IMR-90 (cell line): ENCODE measurements at regions not wholly inside any gene's neighbourhood (a gene's known extent, or its start where the extent isn't known, plus 50 kb on each side); places are given as distances from the start of the nearest gene placed in this dataset.

Experiments used
- ATAC-seq: fragments of 200-7000 bp; cut with Tn5 transposase; 2 replicates; pipeline ENCODE4 v1.9.1; 2020; ENCODE audit warnings: low read depth, mild to moderate bottlenecking, moderate library complexity
- BruUV-seq: library from RNA; stranded (reverse); fragments of 400-500 nt; replicated peaks from 2 replicates; lab custom pipeline; 2021; lab: Mats Ljungman, UMichigan
- CTCF ChIA-PET: fragments of 300-600 bp; formaldehyde crosslinking; extraction: SDS; loops from one replicate; lab custom pipeline; 2021; ENCODE audit warnings: antibody characterized with exemption; lab: Yijun Ruan, JAX
- POLR2A ChIA-PET: fragments of 300-600 bp; sonication (Branson Sonifier 250); formaldehyde crosslinking; loops from one replicate; lab custom pipeline; 2022; ENCODE audit warnings: antibody characterized with exemption; ENCODE audit not compliant: unreplicated experiment; lab: Charles Lee
- DNase-seq: peaks from one replicate; pipeline ENCODE4 v3.0.0; 2013
- H2AFZ ChIP-seq: replicated peaks from 2 replicates; pipeline ENCODE3; 2013; ENCODE audit warnings: low read length, mild to moderate bottlenecking; ENCODE audit not compliant: poor library complexity
- H2AK5ac ChIP-seq: 2 replicates; pipeline ENCODE4 v1.6.1; 2013; ENCODE audit warnings: low read depth, low read length, inconsistent platforms
- H2AK9ac ChIP-seq: replicated peaks from 2 replicates; pipeline ENCODE3; 2013; ENCODE audit warnings: mild to moderate bottlenecking, low read depth, low read length, moderate library complexity; ENCODE audit not compliant: poor library complexity
- H2BK120ac ChIP-seq: 2 replicates; pipeline ENCODE4 v1.6.1; 2013; ENCODE audit warnings: low read depth, low read length, inconsistent platforms
- H2BK15ac ChIP-seq: 3 replicates; pipeline ENCODE4 v1.6.1; 2013; ENCODE audit warnings: low read depth, low read length, inconsistent platforms
- H2BK20ac ChIP-seq: 2 replicates; pipeline ENCODE4 v1.6.1; 2013; ENCODE audit warnings: low read depth, mild to moderate bottlenecking, inconsistent platforms, low read length, moderate library complexity
- H2BK5ac ChIP-seq: 2 replicates; pipeline ENCODE4 v1.6.1; 2013; ENCODE audit warnings: mild to moderate bottlenecking, low read depth, low read length, inconsistent platforms; ENCODE audit not compliant: poor library complexity, severe bottlenecking
- H3K14ac ChIP-seq: replicated peaks from 2 replicates; pipeline ENCODE4 v1.6.1; 2013; ENCODE audit warnings: low read depth, low read length, inconsistent platforms
- H3K18ac ChIP-seq: 2 replicates; pipeline ENCODE4 v1.6.1; 2013; ENCODE audit warnings: low read depth, low read length, control low read depth
- H3K23ac ChIP-seq: 2 replicates; pipeline ENCODE4 v1.6.1; 2013; ENCODE audit warnings: low read depth, low read length, inconsistent platforms
- H3K27ac ChIP-seq: 2 replicates; pipeline ENCODE4 v1.5.1; 2013; ENCODE audit warnings: mild to moderate bottlenecking, control low read depth, low read length; ENCODE audit not compliant: insufficient read depth
- H3K27me3 ChIP-seq: 2 replicates; pipeline ENCODE4 v1.6.1; 2013; ENCODE audit warnings: low read length; ENCODE audit not compliant: control insufficient read depth, insufficient read depth
- H3K36me3 ChIP-seq: 2 replicates; pipeline ENCODE4 v1.6.1; 2013; ENCODE audit warnings: low read length, mixed read lengths; ENCODE audit not compliant: control insufficient read depth, insufficient read depth
- H3K4ac ChIP-seq: 2 replicates; pipeline ENCODE4 v1.6.1; 2013; ENCODE audit warnings: low read depth, low read length, inconsistent platforms
- H3K4me1 ChIP-seq: 2 replicates; pipeline ENCODE4 v1.6.1; 2013; ENCODE audit warnings: low read length, mixed read lengths; ENCODE audit not compliant: control insufficient read depth, insufficient read depth
- H3K4me2 ChIP-seq: 2 replicates; pipeline ENCODE4 v1.6.1; 2013; ENCODE audit warnings: low read depth, mild to moderate bottlenecking, control low read depth, low read length, moderate library complexity
- H3K4me3 ChIP-seq: 2 replicates; pipeline ENCODE4 v1.5.1; 2013; ENCODE audit warnings: low read depth, mild to moderate bottlenecking, control low read depth, low read length, moderate library complexity; ENCODE audit not compliant: insufficient read depth
- H3K56ac ChIP-seq: 2 replicates; pipeline ENCODE4 v1.6.1; 2013; ENCODE audit warnings: low read length, inconsistent platforms; ENCODE audit not compliant: insufficient read depth; ENCODE audit errors: extremely low read depth
- H3K79me1 ChIP-seq, 2 experiments: 2 replicates each; pipeline ENCODE4 v1.6.1; 2013; ENCODE audit warnings: low read length in 2 of 2, inconsistent platforms in 1 of 2, low read depth in 1 of 2
- H3K9ac ChIP-seq: 2 replicates; pipeline ENCODE4 v1.6.1; 2013; ENCODE audit warnings: low read depth, low read length, control low read depth
- H3K9me1 ChIP-seq: 2 replicates; pipeline ENCODE4 v1.6.1; 2013; ENCODE audit warnings: low read length, inconsistent platforms; ENCODE audit not compliant: insufficient read depth
- H3K9me3 ChIP-seq: 2 replicates; pipeline ENCODE4 v1.6.1; 2013; ENCODE audit warnings: low read length; ENCODE audit not compliant: control insufficient read depth, insufficient read depth
- H4K20me1 ChIP-seq: 2 replicates; pipeline ENCODE4 v1.6.1; 2013; ENCODE audit warnings: low read length, inconsistent platforms; ENCODE audit not compliant: insufficient read depth
- H4K5ac ChIP-seq: 2 replicates; pipeline ENCODE4 v1.6.1; 2013; ENCODE audit warnings: mild to moderate bottlenecking, low read depth, low read length, control low read depth
- H4K8ac ChIP-seq, 2 experiments: 2 replicates each; pipeline ENCODE4 v1.6.1; 2013; ENCODE audit warnings: low read depth in 2 of 2, low read length in 2 of 2, control low read depth in 1 of 2, inconsistent platforms in 1 of 2
- H4K91ac ChIP-seq: 2 replicates; pipeline ENCODE4 v1.6.1; 2013; ENCODE audit warnings: low read depth, low read length, inconsistent platforms; ENCODE audit not compliant: insufficient read depth
- BHLHE40 ChIP-seq: fragments of 150-350 bp; IDR thresholded peaks from 2 replicates; pipeline ENCODE4 v1.6.1; 2016; ENCODE audit warnings: mild to moderate bottlenecking, low read depth, low read length
- CEBPB ChIP-seq: IDR thresholded peaks from 2 replicates; pipeline ENCODE4 v1.6.1; 2012; ENCODE audit warnings: low read depth, low read length, improper control_type of control experiment
- CHD1 ChIP-seq: IDR thresholded peaks from 2 replicates; pipeline ENCODE4 v1.6.1; 2012; ENCODE audit warnings: low read depth, low read length, improper control_type of control experiment
- CTCF ChIP-seq: conservative IDR thresholded peaks from 2 replicates; pipeline ENCODE4 v1.5.1; 2012; ENCODE audit warnings: mild to moderate bottlenecking, low read depth, low read length, improper control_type of control experiment
- ELK1 ChIP-seq: fragments of 150-350 bp; IDR thresholded peaks from 2 replicates; pipeline ENCODE4 v1.6.1; 2016; ENCODE audit warnings: low read depth, mild to moderate bottlenecking, low read length, moderate library complexity, borderline replicate concordance
- FOS ChIP-seq: fragments of 150-350 bp; IDR thresholded peaks from 2 replicates; pipeline ENCODE4 v1.6.1; 2016; ENCODE audit warnings: low read depth, low read length
- MAFK ChIP-seq: IDR thresholded peaks from 2 replicates; pipeline ENCODE4 v1.6.1; 2012; ENCODE audit warnings: low read depth, low read length, improper control_type of control experiment
- MAZ ChIP-seq: IDR thresholded peaks from 2 replicates; pipeline ENCODE4 v1.6.1; 2012; ENCODE audit warnings: low read depth, mild to moderate bottlenecking, low read length, improper control_type of control experiment, moderate library complexity, borderline replicate concordance
- MXI1 ChIP-seq: IDR thresholded peaks from 2 replicates; pipeline ENCODE4 v1.6.1; 2012; ENCODE audit warnings: low read depth, mild to moderate bottlenecking, low read length, moderate library complexity, borderline replicate concordance
- NFE2L2 ChIP-seq: fragments of 150-350 bp; IDR thresholded peaks from 2 replicates; pipeline ENCODE4 v1.6.1; 2016; ENCODE audit warnings: low read depth, mild to moderate bottlenecking, low read length
- POLR2A ChIP-seq: IDR thresholded peaks from 2 replicates; pipeline ENCODE4 v1.6.1; 2012; ENCODE audit warnings: mild to moderate bottlenecking, low read depth, low read length
- RAD21 ChIP-seq: IDR thresholded peaks from 2 replicates; pipeline ENCODE4 v1.6.1; 2012; ENCODE audit warnings: low read length, improper control_type of control experiment
- RCOR1 ChIP-seq: IDR thresholded peaks from 2 replicates; pipeline ENCODE4 v1.6.1; 2012; ENCODE audit warnings: mild to moderate bottlenecking, low read length, improper control_type of control experiment; ENCODE audit not compliant: insufficient replicate concordance
- RFX5 ChIP-seq: IDR thresholded peaks from 2 replicates; pipeline ENCODE4 v1.8.0; 2012; ENCODE audit warnings: low read depth, mild to moderate bottlenecking, low read length, moderate library complexity
- SMC3 ChIP-seq: fragments of 150-350 bp; IDR thresholded peaks from 2 replicates; pipeline ENCODE4 v1.6.1; 2016; ENCODE audit warnings: low read depth, mild to moderate bottlenecking, antibody characterized with exemption, low read length, moderate library complexity
- USF2 ChIP-seq: fragments of 150-350 bp; IDR thresholded peaks from 2 replicates; pipeline ENCODE4 v1.6.1; 2017; ENCODE audit warnings: mild to moderate bottlenecking, antibody characterized with exemption, low read length, low read depth
- WGBS, 2 experiments: methylation state at CpG; one replicate each; pipeline versions ENCODE4 v1.1.5 to v1.1.7; 2013; ENCODE audit warnings: missing lambda C conversion rate in 2 of 2; ENCODE audit not compliant: insufficient read length in 1 of 2; ENCODE audit errors: extremely low coverage in 2 of 2; 5-methylcytosine and 5-hydroxymethylcytosine counted together
- dilution Hi-C: fragments of 300-500 bp; cut with HindIII; formaldehyde crosslinking; loops from one replicate; pipeline ENCODE4 v1.14.3; 2018; ENCODE audit warnings: low sequenced_read_pairs; ENCODE audit not compliant: unreplicated experiment
- in situ Hi-C: fragments of 300-500 bp; cut with MboI; formaldehyde crosslinking; loops from 3 replicates; pipeline ENCODE4 v1.14.3; 2019; ENCODE audit warnings: low sequenced_read_pairs, inconsistent platforms, mixed read lengths
- intact Hi-C: fragments of 100-400 bp; cut with micrococcal nuclease; formaldehyde crosslinking; loops from 2 replicates; pipeline ENCODE4 v1.10.0; 2022

- ATAC-seq = no peak
- no peak overlapping the region for H3K18ac ChIP-seq
- no peak overlapping the region for H2BK5ac ChIP-seq
- H2AK9ac ChIP-seq = no peak overlapping the region
- H3K27me3 ChIP-seq = no peaks in the 10 kb centered on the region
- H3K9ac ChIP-seq = no peak overlapping the region
- H4K5ac ChIP-seq = no peak overlapping the region
- POLR2A ChIA-PET = no interaction called here
- H3K9me1 ChIP-seq = no peaks in the 10 kb centered on the region
- WGBS, 2 experiments = no CpG with 5 or more reads among the region's 6 CpGs
- H4K20me1 ChIP-seq = no peaks in the 10 kb centered on the region
- H2BK15ac ChIP-seq = no peak overlapping the region
- no peak overlapping the region for H3K14ac ChIP-seq
- TF ChIP-seq ELK1 = no peak
- no peak for TF ChIP-seq RAD21
- TF ChIP-seq RFX5 = no peak
- no peak for TF ChIP-seq RCOR1
- TF ChIP-seq BHLHE40 = no peak
- no peak for TF ChIP-seq POLR2A
- no peak for TF ChIP-seq USF2
- no peak for TF ChIP-seq MAFK
- no peak for TF ChIP-seq CHD1
- no peak for TF ChIP-seq NFE2L2
- no peak for TF ChIP-seq MAZ
- TF ChIP-seq MXI1 = no peak
- no peak for TF ChIP-seq CTCF
- no peak for TF ChIP-seq FOS
- no peak for TF ChIP-seq SMC3
- TF ChIP-seq CEBPB = no peak
- no peak for DNase-seq
- no peak overlapping the region for H3K4me2 ChIP-seq
- dilution Hi-C loops = no loop called here
- no peak overlapping the region for H2BK20ac ChIP-seq
- H2AFZ ChIP-seq = no peak overlapping the region
- H2BK120ac ChIP-seq = no peak overlapping the region
- no peaks in the 10 kb centered on the region for H3K4me1 ChIP-seq
- no peak overlapping the region for H3K56ac ChIP-seq
- H3K9me3 ChIP-seq = no peaks in the 10 kb centered on the region
- H4K91ac ChIP-seq = no peak overlapping the region
- H2AK5ac ChIP-seq = no peak overlapping the region
- no peaks in the 10 kb centered on the region for H3K36me3 ChIP-seq
- H3K79me1 ChIP-seq = no peaks in the 10 kb centered on the region
- CTCF ChIA-PET = interaction anchor here (0.6 to 1.5 kb wide), 2 partner anchors 7 to 14 kb away, joined by 3 to 4 read pairs; no protein-coding TSS in a partner anchor
- no peak overlapping the region for H3K27ac ChIP-seq
- H4K8ac ChIP-seq = no peak overlapping the region
- in situ Hi-C loops = no loop called here
- BruUV-seq = no TSS peak
- H3K4ac ChIP-seq = no peak overlapping the region
- intact Hi-C loops = no loop called here
- H3K23ac ChIP-seq = no peak overlapping the region
- H3K4me3 ChIP-seq = no peak overlapping the region
These were observed 65.5 kb upstream of the AK4 start for GRCh38 chr1:65082346-65083040.
